NCI-H748 (cell line): ENCODE measurements at regions not wholly inside any gene's neighbourhood (a gene's known extent, or its start where the extent isn't known, plus 50 kb on each side); places are given as distances from the start of the nearest gene placed in this dataset.
A peak's percentile ranks its signal among the peaks of the same experiment; 100 is the strongest.

Experiments
- DNase-seq: peaks from one replicate; lab custom pipeline; 2025; ENCODE audit not compliant: unreplicated experiment; lab: John Stamatoyannopoulos, UW

DNA sequence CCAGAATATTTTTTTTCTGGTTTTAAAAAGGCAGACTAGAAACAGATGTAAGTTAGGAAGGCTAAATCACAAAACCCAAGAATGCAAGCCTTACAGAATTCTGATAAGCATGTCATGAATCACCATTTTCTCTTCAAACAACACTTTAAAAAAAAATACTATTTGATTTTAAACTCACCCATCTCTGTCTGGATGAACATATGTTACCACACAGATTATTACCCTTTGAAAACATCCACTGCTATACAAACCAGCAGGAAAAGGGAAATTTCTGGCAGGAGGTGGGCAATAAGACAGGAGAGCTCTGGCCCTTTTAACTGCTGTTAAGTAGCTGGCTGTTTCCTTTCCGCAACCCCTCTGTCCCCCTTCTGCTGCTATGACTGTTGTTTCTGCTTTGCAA, 317.7 kb upstream of the NOCT start:
- DNase-seq, result no peak

DNA sequence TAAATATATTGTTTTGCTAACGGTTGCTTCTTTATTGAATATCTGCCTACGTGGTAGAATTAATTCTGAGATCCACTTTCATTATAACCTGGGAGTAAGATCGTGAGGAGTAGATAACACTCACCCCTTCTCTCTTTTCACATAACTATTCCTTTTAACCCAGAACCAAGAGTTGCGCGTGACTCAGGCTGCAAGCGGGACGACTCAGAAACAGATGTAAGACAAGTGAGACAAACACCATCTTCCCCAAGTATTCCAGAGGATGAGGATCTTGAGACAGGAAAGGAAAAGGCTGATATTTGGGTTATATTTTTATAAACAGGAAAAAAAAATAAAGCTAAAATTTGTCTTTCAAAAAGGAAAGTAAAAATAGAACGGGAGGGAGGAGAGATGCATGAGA, 318.8 kb upstream of the NOCT start:
- no peak for DNase-seq

DNA sequence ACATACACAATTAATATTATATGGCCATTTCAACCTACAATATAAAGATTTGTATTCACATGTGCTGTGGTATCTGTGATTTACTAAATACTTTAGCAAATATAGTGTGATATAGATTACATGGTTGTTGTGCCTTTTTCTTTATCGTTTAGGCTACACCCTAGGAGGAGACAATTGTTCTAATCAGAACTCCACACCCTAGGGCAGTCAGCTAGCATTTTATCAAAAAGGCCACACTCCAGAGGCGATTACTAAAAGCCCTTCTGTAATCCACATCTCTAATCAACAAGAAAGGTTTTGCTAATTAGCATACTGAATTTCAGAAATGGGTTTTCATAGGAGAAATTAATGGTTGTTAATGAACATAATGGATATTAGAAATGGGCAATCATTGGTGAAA, 319.5 kb upstream of the NOCT start:
- DNase-seq, result no peak

DNA sequence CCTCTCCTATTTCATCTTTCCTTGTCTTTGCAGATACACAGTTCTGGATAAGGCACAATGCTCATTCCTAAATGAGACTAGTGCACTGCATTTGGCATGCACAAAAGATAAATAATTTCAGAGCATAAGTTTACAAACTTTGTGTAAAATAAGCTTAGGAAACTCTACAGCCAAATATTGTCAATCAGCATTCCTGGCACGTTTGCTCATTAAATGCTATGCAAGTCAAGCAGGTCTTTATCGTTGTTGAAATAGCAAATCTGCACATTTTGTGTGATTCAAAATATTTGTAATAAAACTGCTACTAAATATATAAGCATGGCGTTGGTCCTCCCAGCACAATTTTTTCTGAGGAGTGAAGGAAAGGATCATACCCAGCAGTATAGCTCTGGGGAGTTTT, 322.1 kb upstream of the NOCT start:
- DNase-seq, result no peak

DNA sequence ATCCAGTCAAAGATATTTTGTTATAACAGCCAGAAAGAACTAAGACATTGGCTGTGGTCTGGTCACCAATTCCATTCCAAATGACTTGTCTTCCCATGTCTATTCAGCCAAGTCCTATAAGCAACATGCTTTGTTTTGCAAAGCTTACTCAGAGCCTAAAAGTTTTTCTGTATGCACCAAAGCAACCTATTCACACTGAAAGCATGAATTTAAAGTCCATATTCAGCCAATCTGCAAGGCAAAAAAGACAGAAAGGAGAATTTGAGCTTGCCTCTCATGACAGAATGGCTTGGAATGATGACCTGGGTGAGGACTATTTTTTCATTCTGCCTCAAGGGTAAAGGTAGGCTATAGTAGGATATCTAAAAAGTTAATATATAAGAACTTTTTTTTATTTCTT, 323.2 kb upstream of the NOCT start:
- no peak for DNase-seq

DNA sequence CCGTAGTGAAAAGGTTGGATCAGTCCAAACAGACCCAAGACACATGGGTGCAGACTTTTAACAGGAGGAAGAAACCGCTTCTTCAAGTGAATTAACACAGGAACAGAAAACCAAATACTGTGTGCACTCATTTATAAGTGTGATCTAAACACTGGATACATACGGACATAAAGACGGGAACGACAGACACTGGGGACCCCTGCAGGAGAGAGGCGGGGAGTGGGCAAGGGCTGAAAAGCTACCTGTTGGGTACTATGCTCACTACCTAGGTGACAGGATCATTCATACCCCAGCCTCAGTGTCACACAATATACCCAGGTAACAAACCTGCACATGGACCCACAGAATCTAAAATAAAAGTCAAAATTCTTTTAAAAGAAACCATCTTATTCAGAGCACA, 326.0 kb upstream of the NOCT start:
- DNase-seq, result no peak

DNA sequence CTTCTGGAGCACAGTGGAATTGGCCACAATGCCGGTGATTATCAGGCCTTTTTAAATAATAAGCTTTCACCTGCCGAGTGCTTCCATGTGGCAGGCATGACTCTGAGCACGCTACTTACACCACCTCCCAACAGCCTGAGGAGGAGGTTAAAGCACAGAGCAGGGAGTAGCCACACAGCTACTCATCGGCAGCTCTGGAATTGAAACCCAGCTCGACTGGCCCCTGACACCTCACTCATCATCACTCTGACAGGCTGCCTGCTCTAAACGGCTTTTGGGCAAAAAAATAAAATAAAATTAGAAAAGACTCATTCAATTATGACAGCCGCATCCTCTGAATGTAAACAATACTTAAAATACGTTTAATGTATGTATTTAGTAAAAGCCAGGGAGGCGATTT, 326.4 kb upstream of the NOCT start:
- no peak for DNase-seq

DNA sequence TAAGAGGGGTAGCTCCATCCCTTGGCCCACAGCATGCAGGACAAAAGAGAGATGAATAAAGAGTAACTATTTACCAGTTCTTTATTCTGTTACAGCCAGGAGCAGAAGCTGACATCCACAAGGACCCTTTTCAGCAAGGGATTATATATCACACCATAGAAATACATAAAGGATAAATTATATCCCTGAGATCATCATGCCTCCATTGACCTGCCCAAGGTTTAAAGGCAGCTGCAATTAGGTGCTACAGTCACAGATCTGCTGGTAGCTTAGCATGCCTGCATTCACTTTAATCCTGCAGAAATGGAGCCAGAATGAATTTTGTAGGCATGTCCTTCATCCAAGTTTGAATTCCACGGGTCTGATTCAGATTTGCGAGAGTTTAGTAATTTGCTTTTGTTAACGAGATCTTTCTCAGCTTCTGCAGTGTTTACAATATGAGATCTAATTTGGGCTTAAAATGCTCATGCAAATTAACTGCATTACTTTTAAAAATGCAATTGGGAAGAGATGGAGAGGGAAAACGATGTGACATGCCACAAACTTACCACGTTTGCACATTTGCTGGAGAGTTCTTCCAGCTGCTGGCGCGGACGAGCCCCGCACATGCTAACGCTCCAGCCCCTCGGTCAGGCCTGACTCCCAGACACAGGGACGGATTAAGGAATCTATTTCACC, 327.0 kb upstream of the NOCT start:
- no peak for DNase-seq

DNA sequence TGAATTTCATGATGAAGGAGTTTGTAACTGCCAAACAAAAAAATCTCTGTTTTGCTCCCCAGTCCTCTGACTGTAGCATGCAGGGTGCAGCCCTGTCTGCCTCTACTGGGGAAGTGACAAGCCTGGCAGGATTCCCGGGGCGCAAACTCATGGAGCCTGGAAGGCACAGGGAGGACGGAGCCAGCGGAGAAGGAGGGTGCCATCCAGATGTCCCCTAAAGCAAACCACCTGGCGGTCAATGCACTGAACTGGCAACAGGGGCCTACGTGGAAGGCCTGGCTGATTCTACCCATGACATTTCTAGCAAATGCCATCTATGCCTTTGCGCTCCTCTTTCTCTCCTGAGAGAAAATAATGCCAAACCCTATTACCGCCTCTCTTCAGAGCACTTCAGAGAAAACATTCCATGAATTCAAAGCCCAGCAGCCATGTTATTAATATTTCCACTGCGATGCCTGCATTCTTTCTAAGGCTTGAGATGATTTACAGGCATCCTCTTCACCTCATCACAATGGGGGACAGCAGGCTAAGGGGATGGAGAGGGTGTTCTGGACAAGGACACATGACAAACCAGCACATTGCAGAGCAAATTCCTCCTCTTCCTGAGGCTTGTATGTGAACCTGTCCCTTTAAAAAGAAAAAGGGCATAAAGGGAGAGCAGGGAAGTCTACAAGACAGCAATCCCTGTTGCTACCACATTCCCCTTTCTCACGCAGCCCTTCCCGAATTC, 329.3 kb upstream of the NOCT start:
- DNase-seq, result no peak

DNA sequence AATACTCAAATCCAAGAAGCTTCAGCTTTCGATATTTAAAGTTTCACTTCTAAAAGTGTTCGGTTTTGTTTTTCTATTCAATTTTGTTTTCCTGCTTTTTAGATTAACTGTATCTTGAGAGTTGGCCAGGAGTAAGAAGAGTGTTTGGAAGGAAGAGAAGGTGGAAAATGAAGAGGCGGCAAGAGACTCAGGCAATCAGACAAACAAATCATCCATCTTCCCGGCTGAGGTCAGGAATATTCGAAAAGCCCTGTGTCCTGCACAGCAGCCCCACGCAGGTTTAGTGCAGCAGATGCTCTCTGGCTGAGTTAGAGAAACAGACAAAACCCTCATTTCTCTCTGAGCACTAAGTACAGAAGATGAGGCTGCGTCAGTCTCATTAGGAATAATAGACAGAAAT, 330.3 kb upstream of the NOCT start:
- DNase-seq, result peak; percentile 73

DNA sequence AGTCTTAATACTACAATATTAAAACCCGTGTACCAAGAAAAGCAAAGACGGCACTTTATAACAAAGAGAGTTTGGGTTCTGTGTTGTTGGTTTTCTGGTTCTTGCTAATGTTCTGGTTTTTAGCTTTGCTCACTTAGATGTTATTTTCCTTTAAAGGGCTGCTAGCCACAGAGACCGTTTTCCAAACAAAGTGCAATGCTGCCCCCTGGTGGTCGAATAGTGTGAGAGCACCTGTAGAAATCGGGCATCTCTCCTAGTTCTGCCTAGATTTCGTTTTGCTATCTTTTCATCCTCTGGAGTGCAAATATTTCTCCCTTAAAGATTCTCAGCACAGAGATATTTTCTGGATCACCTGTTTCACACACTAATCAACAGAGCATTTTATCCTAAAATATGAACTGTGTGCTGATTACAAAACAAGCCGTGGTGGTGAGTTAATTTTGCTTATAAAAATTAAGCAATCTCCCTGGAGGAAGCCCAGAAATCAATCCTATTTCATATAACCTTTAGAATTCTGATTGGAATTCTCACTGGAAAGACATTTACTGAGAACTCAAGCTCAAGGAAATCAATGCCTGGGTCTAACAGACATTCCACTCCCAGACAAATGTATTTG, 334.5 kb upstream of the NOCT start:
- peak; percentile 73 for DNase-seq

DNA sequence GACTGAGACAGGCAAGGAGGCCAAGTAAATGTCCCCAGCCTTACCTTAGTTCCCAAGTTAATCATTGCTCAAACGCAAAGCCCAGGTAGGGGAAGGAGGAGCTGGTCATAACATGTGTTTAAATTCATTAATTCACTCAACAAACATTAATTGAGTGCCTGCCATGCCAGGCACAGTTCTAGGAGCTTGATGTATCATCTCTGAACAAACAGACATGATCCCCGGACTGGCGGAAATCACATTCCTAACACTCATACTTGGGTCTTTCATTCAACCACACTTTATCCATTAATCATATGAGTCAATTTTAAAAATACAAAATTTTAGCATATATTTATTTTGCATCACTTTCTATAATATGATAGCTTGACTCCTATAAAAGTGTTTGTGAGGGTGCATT, 335.3 kb upstream of the NOCT start:
- DNase-seq, result no peak

DNA sequence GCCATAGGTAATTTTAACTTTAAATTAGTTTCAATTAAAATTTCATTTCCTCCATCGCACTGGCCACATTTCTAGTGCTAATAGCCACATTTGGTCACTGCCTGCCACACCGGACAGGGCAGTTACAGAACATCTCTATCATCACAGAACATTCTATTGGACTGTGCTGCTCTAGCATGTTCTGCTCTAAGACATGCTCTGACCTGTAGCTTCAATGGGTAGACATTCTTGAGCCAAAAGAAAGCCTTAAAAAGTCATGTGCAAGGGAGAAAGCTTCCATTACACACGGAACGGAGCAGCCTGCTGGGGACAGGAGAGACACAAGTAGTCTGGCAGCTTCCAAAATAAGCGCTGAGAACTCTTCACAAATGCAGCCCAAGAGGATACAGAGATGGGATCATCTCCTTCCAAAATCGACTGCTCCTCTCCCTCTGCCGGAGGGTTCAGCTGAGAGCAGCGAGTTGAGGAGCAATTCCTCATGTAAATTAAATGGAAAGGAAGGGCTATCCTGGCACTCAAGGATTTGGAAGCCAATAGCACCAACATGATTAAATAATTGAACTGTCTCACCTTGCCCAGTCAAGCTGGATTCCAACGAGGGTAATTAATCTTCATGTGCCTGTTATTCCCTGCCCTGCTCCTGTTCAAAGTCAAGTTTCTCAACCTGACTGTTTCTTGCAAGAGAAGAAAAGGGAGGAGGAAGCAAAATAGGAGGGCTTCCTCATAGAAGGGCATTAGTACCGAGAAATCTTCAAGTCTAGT, 336.4 kb upstream of the NOCT start:
- no peak for DNase-seq

DNA sequence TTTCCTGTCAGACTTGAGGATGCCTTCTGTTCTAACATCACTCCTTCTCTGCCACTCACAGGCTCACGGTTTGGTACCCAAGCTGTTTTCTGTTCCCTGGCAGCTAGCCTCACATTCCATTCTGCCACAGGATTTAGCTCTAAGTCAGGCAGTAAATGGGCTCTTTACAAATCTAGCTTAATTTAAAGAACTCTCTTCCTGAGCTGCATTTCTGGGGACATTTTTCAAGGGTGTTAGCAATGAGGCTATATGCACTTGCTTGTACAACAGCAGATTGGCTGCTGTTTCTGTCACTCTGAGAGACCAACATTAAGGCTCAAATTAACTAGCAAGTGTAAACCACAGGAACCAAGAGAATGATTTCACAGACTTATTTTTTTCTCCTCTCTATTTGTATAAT, 337.8 kb upstream of the NOCT start:
- DNase-seq, result no peak

DNA sequence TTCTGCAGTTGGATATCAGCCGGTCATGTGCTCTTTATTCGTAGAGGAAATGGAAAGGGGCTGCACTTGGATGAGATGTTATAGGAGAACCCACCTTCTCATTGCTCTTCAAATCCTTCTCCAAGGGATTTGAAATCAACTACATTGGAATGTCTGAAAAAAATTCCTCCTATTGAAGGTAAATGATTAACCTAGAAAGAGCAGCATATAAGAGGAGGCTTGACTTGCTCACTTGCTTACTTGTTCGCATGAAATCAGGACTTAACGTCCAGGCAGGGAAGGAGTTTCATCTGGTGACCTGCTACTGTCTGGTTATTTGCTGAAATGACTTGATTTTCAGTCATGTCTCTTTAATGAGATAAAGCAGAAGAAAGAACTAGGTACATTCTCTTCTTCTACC, 338.4 kb upstream of the NOCT start:
- no peak for DNase-seq

DNA sequence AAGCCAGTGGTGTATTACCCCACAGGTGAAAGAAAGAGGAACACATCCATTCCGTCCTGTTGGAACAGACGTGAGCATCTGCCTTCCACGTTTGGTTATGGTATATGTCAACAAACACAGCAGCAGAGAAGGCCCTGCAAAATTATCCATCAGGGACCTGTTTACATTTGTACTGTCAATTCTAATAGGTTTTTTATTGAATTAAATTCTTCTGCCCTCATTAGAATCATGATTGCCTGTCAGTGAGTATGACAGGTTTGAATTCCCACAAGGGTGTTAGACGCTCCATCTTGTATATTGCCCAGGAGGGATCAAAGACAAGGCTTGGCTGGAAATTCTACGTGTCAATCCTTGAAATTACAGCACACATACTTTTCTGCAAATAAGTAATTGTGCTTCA, 339.9 kb upstream of the NOCT start:
- peak; percentile 72 for DNase-seq

DNA sequence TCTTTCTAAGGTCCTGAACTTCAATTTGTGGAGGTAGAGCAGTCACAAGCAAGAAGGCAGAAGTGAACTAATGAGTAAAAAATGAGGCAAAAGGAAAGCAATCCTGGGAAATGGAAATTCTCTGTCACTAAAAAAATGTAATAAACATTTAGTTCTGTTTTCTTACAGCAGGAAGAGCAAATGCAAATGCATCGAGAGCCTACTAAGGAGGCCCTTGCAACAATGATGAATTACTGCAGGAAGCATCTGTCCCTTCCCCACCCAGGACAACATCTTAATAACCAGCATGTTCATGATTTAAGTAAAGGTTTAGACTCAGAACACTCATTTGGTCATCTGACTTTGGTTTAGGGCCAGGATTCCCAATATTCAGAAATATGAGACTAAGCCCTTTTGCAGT, 341.4 kb upstream of the NOCT start:
- DNase-seq, result no peak

DNA sequence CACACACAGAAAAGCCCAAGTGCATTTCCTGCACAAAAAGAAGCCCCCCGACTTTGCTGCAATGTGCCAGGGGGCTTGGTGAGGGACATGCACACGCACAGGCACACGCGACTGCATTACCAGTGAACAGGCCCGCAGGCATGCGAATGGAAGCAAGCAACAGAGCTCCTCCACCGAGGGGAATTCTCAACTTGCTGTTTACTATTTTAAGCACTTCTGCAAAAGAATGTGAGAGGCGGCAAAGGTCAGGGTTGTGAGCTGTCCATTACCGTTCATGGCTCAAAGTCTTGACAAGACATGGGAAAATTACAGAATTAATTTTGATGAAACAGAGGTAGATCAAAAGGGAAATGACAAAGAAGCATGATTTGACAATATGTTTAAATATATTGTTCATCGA, 342.5 kb upstream of the NOCT start:
- no peak for DNase-seq

DNA sequence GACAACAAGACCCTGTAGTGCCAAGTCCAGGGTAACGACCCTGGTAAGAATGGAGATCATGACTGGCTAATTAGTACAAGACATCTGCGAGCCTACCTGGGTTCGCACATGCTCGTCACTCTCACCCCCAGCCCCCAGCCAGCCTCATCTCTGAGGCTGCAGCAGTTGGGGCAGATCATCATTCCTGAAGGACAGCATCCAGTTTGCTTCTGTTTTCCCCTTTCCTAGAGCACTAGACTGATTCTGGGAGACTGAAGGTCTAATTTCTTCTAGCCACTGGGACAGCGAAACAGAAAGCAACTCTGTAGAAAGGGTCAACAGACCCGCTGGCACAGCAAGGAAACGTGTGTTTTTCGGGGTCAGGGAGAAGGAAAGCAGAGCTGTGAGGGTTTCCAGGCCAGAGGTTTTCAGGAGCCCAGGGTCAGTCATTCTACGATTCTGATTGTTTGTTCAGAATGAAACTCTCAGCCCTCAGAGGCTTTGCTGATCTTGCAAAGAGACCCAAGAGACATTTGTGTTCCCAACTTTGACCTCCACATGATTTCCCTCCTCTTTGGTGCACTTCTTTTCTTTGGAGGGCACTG, 343.1 kb upstream of the NOCT start:
- DNase-seq, result no peak

DNA sequence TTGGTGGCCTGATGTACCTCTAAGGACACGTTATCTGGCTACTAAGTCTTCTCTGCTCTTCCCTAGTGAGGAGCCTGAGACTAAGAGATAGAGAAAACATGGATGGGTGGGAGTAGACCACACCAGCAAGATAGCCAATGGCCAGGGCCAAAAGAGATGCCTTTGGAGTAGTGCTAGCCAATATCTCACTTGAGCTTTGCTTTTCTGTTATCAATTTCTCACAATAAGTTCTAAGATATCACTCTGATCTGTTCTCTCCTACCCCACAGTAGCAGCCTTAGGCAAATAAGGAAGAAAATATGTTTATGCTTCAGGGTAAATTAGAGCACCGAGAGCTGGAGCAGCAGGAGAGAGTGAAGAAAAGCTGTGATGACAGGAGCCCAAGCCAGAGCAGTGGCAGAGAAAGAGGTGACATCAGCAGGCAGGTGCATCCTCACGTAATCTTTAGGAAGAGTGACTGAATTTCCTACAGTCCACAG, 343.9 kb upstream of the NOCT start:
- no peak for DNase-seq

DNA sequence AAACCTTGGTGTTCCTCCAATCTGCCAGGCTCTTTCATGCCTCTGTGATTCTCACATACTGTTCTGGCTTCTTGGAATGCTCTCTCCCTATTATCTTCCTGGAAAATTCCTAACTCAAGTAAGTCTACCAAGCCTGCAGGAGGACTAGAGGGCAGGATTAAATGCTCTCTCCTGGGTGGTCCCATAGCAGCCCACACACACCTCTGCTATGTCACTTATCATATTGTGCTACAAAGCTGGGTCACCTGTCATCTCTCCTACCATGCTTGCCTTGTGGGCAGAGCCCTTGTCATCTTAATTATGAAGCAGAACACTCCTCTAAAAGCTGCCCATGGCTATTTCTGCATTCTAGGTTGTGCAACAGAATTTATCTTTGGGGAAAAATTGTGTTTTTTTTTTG, 344.5 kb upstream of the NOCT start:
- no peak for DNase-seq
